MM.1S (cell line): ENCODE measurements at regions not wholly inside any gene's neighbourhood (a gene's known extent, or its start where the extent isn't known, plus 50 kb on each side); places are given as distances from the start of the nearest gene placed in this dataset.

Experiments
- EZH2 ChIP-seq: fragments of 300-600 bp; sonication (generic); optimal IDR thresholded peaks from 2 replicates; pipeline ENCODE3; 2017; ENCODE audit warnings: low read depth, mild to moderate bottlenecking, antibody characterized with exemption, low read length, mixed read lengths
- EZH2phosphoT487 ChIP-seq: fragments of 300-600 bp; sonication (generic); IDR thresholded peaks from 2 replicates; pipeline ENCODE4 v1.6.1; 2018; ENCODE audit warnings: antibody characterized with exemption, low read length
- TF ChIP-seq, protein P1 (sequence below): fragments of 300-600 bp; sonication (generic); IDR thresholded peaks from 2 replicates; pipeline ENCODE4 v1.5.1; 2016; ENCODE audit warnings: antibody characterized with exemption, low read length, mixed read lengths

DNA sequence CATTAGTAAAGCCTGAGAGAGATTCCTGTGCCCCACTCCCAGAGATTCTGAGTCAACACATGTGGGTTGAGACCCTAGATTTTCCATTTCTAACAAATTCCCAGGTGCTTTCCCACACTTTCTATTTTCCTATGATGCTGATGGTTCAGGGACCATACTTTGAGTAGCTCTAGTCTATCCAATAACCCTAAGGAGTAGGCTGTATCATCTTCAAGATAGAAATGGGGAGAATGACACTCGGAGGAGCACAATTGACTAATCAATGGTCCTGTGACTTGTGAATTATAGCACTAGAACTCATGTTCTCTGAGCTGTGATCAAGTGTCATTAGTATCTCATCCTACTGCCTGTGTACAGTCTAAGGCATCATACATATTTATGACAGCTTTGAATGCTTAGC, 232.9 kb upstream of the B3GALT2 start:
- TF ChIP-seq, protein P1, sequence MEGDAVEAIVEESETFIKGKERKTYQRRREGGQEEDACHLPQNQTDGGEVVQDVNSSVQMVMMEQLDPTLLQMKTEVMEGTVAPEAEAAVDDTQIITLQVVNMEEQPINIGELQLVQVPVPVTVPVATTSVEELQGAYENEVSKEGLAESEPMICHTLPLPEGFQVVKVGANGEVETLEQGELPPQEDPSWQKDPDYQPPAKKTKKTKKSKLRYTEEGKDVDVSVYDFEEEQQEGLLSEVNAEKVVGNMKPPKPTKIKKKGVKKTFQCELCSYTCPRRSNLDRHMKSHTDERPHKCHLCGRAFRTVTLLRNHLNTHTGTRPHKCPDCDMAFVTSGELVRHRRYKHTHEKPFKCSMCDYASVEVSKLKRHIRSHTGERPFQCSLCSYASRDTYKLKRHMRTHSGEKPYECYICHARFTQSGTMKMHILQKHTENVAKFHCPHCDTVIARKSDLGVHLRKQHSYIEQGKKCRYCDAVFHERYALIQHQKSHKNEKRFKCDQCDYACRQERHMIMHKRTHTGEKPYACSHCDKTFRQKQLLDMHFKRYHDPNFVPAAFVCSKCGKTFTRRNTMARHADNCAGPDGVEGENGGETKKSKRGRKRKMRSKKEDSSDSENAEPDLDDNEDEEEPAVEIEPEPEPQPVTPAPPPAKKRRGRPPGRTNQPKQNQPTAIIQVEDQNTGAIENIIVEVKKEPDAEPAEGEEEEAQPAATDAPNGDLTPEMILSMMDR = no peak
- TF ChIP-seq EZH2phosphoT487 (no peak), EZH2 (no peak)
